GM12874 (cell line): ENCODE measurements at regions not wholly inside any gene's neighbourhood (a gene's known extent, or its start where the extent isn't known, plus 50 kb on each side); places are given as distances from the start of the nearest gene placed in this dataset.

ENCODE experiments used
- TF ChIP-seq, protein P1 (sequence below): IDR thresholded peaks from 2 replicates; pipeline ENCODE4 v1.5.1; 2011; ENCODE audit warnings: low read depth, mild to moderate bottlenecking, control low read depth, low read length, moderate library complexity; ENCODE audit not compliant: insufficient read depth

DNA sequence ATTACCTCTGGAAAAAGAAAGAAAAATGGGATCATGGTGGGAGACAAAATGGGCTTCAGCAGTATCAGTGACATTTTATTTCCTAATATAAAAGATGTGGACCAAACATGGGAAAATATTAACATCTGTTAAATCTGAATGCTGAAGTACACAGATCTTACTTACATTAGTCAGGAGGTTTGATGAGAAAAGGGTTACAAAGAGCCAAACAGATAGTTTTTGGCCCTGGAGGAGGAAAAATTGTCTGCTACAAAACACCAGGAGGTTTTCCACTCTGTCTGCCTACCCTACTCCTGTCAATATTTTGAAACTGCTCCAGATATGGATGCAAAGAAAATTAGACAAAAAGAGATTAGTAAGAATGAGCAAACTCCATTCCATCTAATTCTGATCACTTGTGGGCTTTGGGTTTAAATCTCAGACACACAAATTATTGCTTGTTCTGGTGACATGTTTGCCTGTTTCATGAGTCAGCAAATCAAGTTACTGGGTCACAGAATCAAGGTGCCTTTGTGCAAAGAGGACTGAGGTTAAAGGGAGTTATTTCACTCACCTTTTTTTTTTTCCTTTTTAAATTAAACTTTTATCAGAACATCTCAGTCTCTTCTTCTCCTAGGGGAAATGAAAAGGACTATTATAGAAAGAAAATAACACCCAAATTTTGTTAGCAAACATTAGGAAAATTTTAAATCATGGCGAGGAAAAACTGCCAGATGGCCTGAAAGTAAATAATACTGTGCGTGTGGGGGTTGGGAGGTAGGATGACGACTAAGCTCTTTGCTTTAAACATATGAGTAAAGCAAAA is 87.0 kb upstream of the SPATS2L start:
- TF ChIP-seq, protein P1, sequence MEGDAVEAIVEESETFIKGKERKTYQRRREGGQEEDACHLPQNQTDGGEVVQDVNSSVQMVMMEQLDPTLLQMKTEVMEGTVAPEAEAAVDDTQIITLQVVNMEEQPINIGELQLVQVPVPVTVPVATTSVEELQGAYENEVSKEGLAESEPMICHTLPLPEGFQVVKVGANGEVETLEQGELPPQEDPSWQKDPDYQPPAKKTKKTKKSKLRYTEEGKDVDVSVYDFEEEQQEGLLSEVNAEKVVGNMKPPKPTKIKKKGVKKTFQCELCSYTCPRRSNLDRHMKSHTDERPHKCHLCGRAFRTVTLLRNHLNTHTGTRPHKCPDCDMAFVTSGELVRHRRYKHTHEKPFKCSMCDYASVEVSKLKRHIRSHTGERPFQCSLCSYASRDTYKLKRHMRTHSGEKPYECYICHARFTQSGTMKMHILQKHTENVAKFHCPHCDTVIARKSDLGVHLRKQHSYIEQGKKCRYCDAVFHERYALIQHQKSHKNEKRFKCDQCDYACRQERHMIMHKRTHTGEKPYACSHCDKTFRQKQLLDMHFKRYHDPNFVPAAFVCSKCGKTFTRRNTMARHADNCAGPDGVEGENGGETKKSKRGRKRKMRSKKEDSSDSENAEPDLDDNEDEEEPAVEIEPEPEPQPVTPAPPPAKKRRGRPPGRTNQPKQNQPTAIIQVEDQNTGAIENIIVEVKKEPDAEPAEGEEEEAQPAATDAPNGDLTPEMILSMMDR, result no peak

DNA sequence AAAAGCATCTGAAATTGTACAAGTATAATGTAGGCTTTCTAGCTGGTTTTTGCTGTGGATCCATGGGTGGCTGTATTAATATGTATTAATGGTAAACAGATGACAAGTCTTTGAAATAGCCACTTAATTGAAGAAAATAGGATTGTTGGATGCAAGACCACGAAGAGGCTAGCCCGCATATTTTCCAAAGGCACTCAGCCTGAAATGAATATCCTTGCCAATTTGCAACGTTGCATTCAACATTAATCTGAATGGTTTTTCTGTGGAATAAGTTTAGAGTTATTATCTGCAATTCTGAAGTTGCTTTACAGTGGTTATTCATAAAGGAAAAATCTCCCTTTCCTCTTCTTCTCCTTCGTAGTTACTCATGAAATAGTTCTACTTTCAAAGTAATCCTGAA is 86.2 kb upstream of the SPATS2L start:
- TF ChIP-seq, protein P1, result no peak

DNA sequence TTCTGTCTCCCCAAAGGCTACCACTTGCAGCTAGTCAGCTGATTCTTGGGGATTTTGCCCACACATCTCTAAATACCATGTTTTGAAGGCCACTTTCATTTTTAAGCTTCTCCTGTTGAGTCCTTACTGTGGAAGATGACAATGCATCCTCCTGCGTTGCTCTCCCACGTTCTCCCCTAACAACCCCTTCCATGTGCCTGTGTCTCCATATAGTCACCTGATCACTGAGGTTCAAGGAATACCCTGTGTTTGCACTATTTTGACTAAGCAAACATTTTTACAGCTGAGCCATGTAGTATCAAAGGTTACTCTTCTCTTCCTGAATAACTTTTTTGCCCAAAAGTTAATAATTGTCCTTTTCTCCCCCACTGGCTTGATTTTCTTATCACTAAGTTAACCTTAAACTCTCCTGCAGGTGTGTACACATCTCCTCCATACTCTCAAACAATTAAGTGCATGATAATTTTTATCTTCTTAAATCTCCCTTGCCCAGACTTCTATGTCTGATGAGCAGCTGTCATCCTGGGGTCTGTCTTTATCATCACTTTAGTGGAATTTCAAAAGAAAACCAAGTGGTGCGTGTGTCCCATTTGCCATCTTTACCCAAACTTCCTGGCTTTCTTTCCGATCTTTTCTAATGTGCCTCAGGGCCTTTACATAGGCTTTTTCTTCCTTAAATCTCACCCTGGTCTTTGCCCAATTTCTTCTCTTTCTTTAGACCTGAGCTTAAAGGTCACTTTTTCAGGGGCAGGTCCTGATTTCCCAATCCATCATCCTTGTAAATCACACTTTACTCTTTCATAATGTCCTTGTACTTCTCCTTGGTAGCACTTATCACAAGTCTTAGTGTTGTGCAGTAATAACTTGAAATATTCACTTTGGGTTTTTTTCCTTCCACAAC is 85.2 kb upstream of the SPATS2L start:
- TF ChIP-seq, protein P1, result no peak

DNA sequence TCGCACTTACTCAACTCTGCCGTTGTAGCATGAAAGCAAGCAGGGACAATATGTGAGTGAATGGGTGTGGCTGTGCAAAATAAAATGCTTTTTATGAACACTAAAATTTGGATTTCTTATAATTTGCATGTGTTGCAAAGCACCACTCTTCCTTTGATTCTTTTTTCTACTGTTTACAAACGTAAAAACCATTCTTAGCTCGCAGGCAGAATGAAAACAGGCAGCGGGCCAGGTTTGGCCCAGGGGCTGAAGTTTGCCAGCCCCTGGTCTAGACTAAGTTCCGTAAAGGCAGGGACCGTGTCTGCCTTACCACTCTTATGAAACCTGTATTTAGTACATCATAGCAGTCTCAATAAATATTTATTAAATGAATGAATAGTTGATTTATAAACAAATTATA is 83.7 kb upstream of the SPATS2L start:
- TF ChIP-seq, protein P1, result no peak

DNA sequence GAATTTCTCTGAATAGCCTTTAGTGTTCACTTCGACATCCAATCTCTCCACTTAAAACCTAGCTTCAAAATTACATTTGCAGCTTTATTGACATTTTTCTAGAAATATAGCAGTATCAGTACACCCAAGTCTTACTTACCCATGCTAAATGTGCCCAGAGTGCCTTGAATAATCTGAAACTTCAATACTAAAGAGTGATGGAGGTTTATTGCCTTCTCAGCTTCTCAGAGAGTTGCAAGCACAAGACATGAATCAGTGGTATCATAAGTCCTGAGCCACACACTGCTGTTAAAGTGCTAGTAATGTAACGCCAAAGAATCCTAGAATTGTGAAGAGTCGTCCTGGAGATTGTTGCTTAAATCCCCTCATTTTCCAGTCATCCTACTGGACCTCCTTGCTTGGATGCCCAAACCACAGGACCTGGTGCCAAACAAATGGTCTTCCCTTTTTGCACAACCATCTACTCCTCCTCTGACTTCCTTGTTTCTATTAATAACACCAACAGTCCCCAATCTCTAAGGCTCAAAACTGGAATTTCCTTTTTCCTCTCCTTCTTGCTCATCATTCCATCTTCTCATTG is 83.2 kb upstream of the SPATS2L start:
- TF ChIP-seq, protein P1, result no peak

DNA sequence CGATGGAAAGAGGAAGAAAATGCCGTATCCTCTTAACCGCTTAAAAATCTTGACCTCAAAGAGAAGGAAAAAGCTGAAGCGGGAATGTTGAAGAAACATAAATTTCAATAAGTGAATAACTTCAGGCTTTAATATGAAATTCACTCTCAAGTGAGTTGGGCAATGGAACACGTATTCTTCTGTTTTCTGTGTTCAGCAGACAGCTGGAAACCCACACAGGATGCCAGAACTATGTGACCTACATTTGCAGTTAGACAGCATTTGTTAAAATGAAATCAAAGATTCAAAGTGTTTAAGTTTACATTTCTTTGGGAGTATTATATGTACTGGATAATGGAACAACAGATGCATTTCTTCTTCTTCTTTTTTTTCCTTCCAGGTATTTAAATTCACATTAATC is 80.5 kb upstream of the SPATS2L start:
- TF ChIP-seq, protein P1, result no peak
